ENCODE measurements at regions not wholly inside any gene's neighbourhood (a gene's known extent, or its start where the extent isn't known, plus 50 kb on each side); places are given as distances from the start of the nearest gene placed in this dataset.

GRCh38 chr9:22337261-22337660 is 109.4 kb upstream of the DMRTA1 start:
- no peak overlapping the region for H3K4me3 ChIP-seq
- TF ChIP-seq CTCF (IDR thresholded peaks at IDR 0.05), result no peak
- no peak overlapping the region for H3K27ac ChIP-seq
- H3K36me3 ChIP-seq, result no peaks in the 10 kb centered on the region
- intact Hi-C loops (cut with DNase I), result no loop called here
- H3K9ac ChIP-seq (ENCODE audit: low read depth in 2 of 2, low read length in 2 of 2), result no peak overlapping the region
- no peaks in the 10 kb centered on the region for H3K27me3 ChIP-seq
- no peak for DNase-seq
- H3K9me3 ChIP-seq, result no peaks in the 10 kb centered on the region
- no peaks in the 10 kb centered on the region for H3K4me1 ChIP-seq

- no peak overlapping the region for H3K4me3 ChIP-seq
- H3K4me1 ChIP-seq, result no peaks in the 10 kb centered on the region
- no peak overlapping the region for H3K27ac ChIP-seq
- H3K9ac ChIP-seq (ENCODE audit: low read depth in 2 of 2, low read length in 2 of 2), result no peak overlapping the region
- H3K36me3 ChIP-seq, result no peaks in the 10 kb centered on the region
- H3K27me3 ChIP-seq, result no peaks in the 10 kb centered on the region
- TF ChIP-seq CTCF (IDR thresholded peaks at IDR 0.05), result no peak
- intact Hi-C loops (cut with DNase I), result no loop called here
- no peak for DNase-seq
- H3K9me3 ChIP-seq, result no peaks in the 10 kb centered on the region
These were observed 104.0 kb upstream of the DMRTA1 start for GRCh38 chr9:22342491-22343217.

GRCh38 chr9:22343218-22343611 is 103.4 kb upstream of the DMRTA1 start:
- H3K36me3 ChIP-seq, result no peaks in the 10 kb centered on the region
- intact Hi-C loops (cut with DNase I), result no loop called here
- no peak for DNase-seq
- H3K4me3 ChIP-seq, result no peak overlapping the region
- no peak for TF ChIP-seq CTCF (IDR thresholded peaks at IDR 0.05)
- no peak overlapping the region for H3K27ac ChIP-seq
- no peaks in the 10 kb centered on the region for H3K4me1 ChIP-seq
- no peak overlapping the region for H3K9ac ChIP-seq (ENCODE audit: low read depth in 2 of 2, low read length in 2 of 2)
- no peaks in the 10 kb centered on the region for H3K27me3 ChIP-seq
- no peaks in the 10 kb centered on the region for H3K9me3 ChIP-seq

GRCh38 chr9:22354699-22355384 is 91.8 kb upstream of the DMRTA1 start:
- DNase-seq, result no peak
- Histone ChIP-seq H3K9ac (ENCODE audit: low read depth in 2 of 2, low read length in 2 of 2) (no peak overlapping the region), H3K27ac (no peak overlapping the region), H3K4me3 (no peak overlapping the region), H3K9me3 (no peaks in the 10 kb centered on the region), H3K4me1 (no peaks in the 10 kb centered on the region), H3K36me3 (no peaks in the 10 kb centered on the region), H3K27me3 (no peaks in the 10 kb centered on the region)
- no peak for TF ChIP-seq CTCF (IDR thresholded peaks at IDR 0.05)
- intact Hi-C loops (cut with DNase I), result no loop called here

GRCh38 chr9:22356985-22357384 is 89.6 kb upstream of the DMRTA1 start:
- Histone ChIP-seq H3K27me3 (no peaks in the 10 kb centered on the region), H3K9ac (ENCODE audit: low read depth in 2 of 2, low read length in 2 of 2) (no peak overlapping the region), H3K4me1 (no peaks in the 10 kb centered on the region), H3K27ac (no peak overlapping the region), H3K9me3 (no peaks in the 10 kb centered on the region), H3K4me3 (no peak overlapping the region), H3K36me3 (no peaks in the 10 kb centered on the region)
- TF ChIP-seq CTCF (IDR thresholded peaks at IDR 0.05), result no peak
- DNase-seq, result no peak
- intact Hi-C loops (cut with DNase I), result no loop called here
